Adrenal gland (tissue), 9 donors: ENCODE measurements at regions not wholly inside any gene's neighbourhood (a gene's known extent, or its start where the extent isn't known, plus 50 kb on each side); places are given as distances from the start of the nearest gene placed in this dataset.

Experiments
- DNase-seq, 7 donors: peaks; one replicate each; pipeline ENCODE4 v3.0.0-alpha.2; 2019 to 2020
- H3K27ac ChIP-seq, 5 donors: fragments of 200-600 bp; sonication (generic) in 4 of 5; 1 replicate in 3 of 5; 2 replicates in 2 of 5; pipeline versions ENCODE4 v1.5.1 to v1.8.0; 2016 to 2020; ENCODE audit warnings: mild to moderate bottlenecking in 1 of 5
- H3K27me3 ChIP-seq: fragments of 200-600 bp; 2 replicates; pipeline ENCODE4 v1.8.0; 2021
- H3K36me3 ChIP-seq, 2 donors: fragments of 200-600 bp; replicated peaks in 1 of 2; 1 replicate in 1 of 2; 2 replicates in 1 of 2; pipeline versions ENCODE4 v1.5.1 to v1.8.0; 2018 to 2022
- H3K4me1 ChIP-seq, 2 donors: fragments of 200-600 bp; replicated peaks in 1 of 2; 1 replicate in 1 of 2; 2 replicates in 1 of 2; pipeline versions ENCODE4 v1.5.1 to v1.8.0; 2018 to 2021
- H3K4me3 ChIP-seq, 4 donors: fragments of 200-600 bp; sonication (generic) in 3 of 4; one replicate each; pipeline ENCODE4 v1.5.1; 2016 to 2018
- H3K9me3 ChIP-seq, 3 donors: fragments of 200-600 bp; sonication (generic) in 1 of 3; replicated peaks in 1 of 3; 1 replicate in 2 of 3; 2 replicates in 1 of 3; pipeline versions ENCODE4 v1.5.1 to v1.8.0; 2016 to 2021
- CTCF ChIP-seq, 6 experiments: fragments of 450-650 bp in 4 of 6; fragments of 200-600 bp in 2 of 6; sonication (generic) in 1 of 6; IDR thresholded peaks; 1 replicate in 5 of 6; 2 replicates in 1 of 6; pipeline versions ENCODE4 v1.5.1 to v1.8.0; 2016 to 2021; ENCODE audit warnings: antibody characterized with exemption in 6 of 6, mild to moderate bottlenecking in 2 of 6, moderate library complexity in 1 of 6
- POLR2A ChIP-seq, 2 donors: fragments of 450-650 bp; IDR thresholded peaks; one replicate each; pipeline ENCODE4 v1.6.1; 2017; ENCODE audit warnings: antibody characterized with exemption in 2 of 2, mild to moderate bottlenecking in 2 of 2, moderate library complexity in 1 of 2
- WGBS, 4 donors: extraction: QIAGEN DNeasy Blood & Tissue Kit in 2 of 4; methylation state at CpG; one replicate each; pipeline versions ENCODE4 v1.1.5 to v1.1.7; 2013 to 2017; 5-methylcytosine and 5-hydroxymethylcytosine counted together
- intact Hi-C, 2 donors: fragments of 100-400 bp; cut with DNase I; formaldehyde crosslinking; loops; one replicate each; pipeline versions ENCODE4 v1.14.1 to v1.15.0; 2022 to 2023
- donor health status: healthy with polysubstance abuse.
- donor health status: Bipolar disorder and iron deficiency.
- donor health status: DM: yes; HTN: yes; CAD: no.
- donor health status: DM: no; HTN: no; CAD: no.
- donor health status: DM: no; HTN: no; CAD: no.

- Histone ChIP-seq H3K9me3 (no peaks in the 10 kb centered on the region), H3K4me1 (no peaks in the 10 kb centered on the region), H3K27ac (no peak overlapping the region), H3K27me3 (no peaks in the 10 kb centered on the region), H3K36me3 (no peaks in the 10 kb centered on the region), H3K4me3 (no peak overlapping the region)
- TF ChIP-seq CTCF (IDR thresholded peaks at IDR 0.05) (no peak), POLR2A (IDR thresholded peaks at IDR 0.05) (no peak)
- 64 to 86% (median 72%) methylated on average over 1 of the region's 1 CpG for WGBS, 4 donors
- intact Hi-C loops: no loop called here
- no peak for DNase-seq
These were observed 271.1 kb downstream of the SAMD5 start for GRCh38 chr6:147779624-147780023.

- DNase-seq: no peak
- 50 to 66% (median 56%) methylated on average over 3 of the region's 3 CpGs for WGBS, 4 donors
- Histone ChIP-seq H3K27me3 (no peaks in the 10 kb centered on the region), H3K4me1 (no peaks in the 10 kb centered on the region), H3K9me3 (no peaks in the 10 kb centered on the region), H3K4me3 (no peak overlapping the region), H3K27ac (no peak overlapping the region), H3K36me3 (no peaks in the 10 kb centered on the region)
- TF ChIP-seq POLR2A (IDR thresholded peaks at IDR 0.05) (no peak), CTCF (IDR thresholded peaks at IDR 0.05) (no peak)
- intact Hi-C loops: no loop called here
These were observed 273.8 kb downstream of the SAMD5 start for GRCh38 chr6:147782302-147782701.

- Histone ChIP-seq H3K27ac (no peak overlapping the region), H3K4me1 (no peaks in the 10 kb centered on the region), H3K36me3 (no peaks in the 10 kb centered on the region), H3K27me3 (no peaks in the 10 kb centered on the region), H3K9me3 (no peaks in the 10 kb centered on the region), H3K4me3 (no peak overlapping the region)
- TF ChIP-seq POLR2A (IDR thresholded peaks at IDR 0.05): no peak
- no peak for TF ChIP-seq CTCF (IDR thresholded peaks at IDR 0.05)
- 67 to 77% (median 74%) methylated on average over 2 of the region's 2 CpGs for WGBS, 4 donors
- intact Hi-C loops: no loop called here
- DNase-seq: no peak
These were observed 275.9 kb downstream of the SAMD5 start for GRCh38 chr6:147784371-147784770.

GRCh38 chr6:147787417-147787816 lies 278.9 kb downstream of the SAMD5 start:
- intact Hi-C loops: no loop called here
- no peaks in the 10 kb centered on the region for H3K27me3 ChIP-seq
- WGBS, 4 donors: 60 to 78% (median 72%) methylated on average over 2 of the region's 2 CpGs

More at GRCh38 chr6:147787417-147787816, 278.9 kb downstream of the SAMD5 start:
- no peak for DNase-seq
- Histone ChIP-seq H3K4me1 (no peaks in the 10 kb centered on the region), H3K4me3 (no peak overlapping the region), H3K27ac (no peak overlapping the region), H3K9me3 (no peaks in the 10 kb centered on the region), H3K36me3 (no peaks in the 10 kb centered on the region)
- no peak for TF ChIP-seq POLR2A (IDR thresholded peaks at IDR 0.05)
- TF ChIP-seq CTCF (IDR thresholded peaks at IDR 0.05): no peak
